HepG2 (cell line): ENCODE measurements at regions not wholly inside any gene's neighbourhood (a gene's known extent, or its start where the extent isn't known, plus 50 kb on each side); places are given as distances from the start of the nearest gene placed in this dataset.

Experiments used
- CBX2 ChIP-seq, 2 experiments: fragments of 200-600 bp in 1 of 2; sonication (generic); formaldehyde crosslinking in 1 of 2; IDR thresholded peaks; 2 replicates each; pipeline versions ENCODE4 v1.7.0 to v1.8.1; 2018 to 2022; ENCODE audit warnings: low read depth in 2 of 2, low read length in 1 of 2, mild to moderate bottlenecking in 1 of 2, missing genetic modification reagents in 1 of 2
- CEBPB ChIP-seq: IDR thresholded peaks from 2 replicates; pipeline ENCODE4 v1.6.1; 2011; ENCODE audit warnings: low read depth, low read length, improper control_type of control experiment, borderline replicate concordance
- CREM ChIP-seq, 2 experiments: sonication (generic) in 1 of 2; formaldehyde crosslinking in 1 of 2; IDR thresholded peaks; 2 replicates each; pipeline versions ENCODE4 v1.4.0 to v1.6.1; 2016 to 2020; ENCODE audit warnings: antibody characterized with exemption in 1 of 2, mild to moderate bottlenecking in 1 of 2, missing genetic modification reagents in 1 of 2
- KDM3A ChIP-seq: IDR thresholded peaks from 2 replicates; pipeline ENCODE4 v1.6.1; 2018; ENCODE audit warnings: low read depth, missing compliant biosample characterization
- MIER2 ChIP-seq: IDR thresholded peaks from 2 replicates; pipeline ENCODE4 v1.6.1; 2016; ENCODE audit warnings: missing biosample characterization, missing genetic modification reagents
- NFYB ChIP-seq: sonication (generic); formaldehyde crosslinking; IDR thresholded peaks from 2 replicates; pipeline ENCODE4 v1.4.0; 2020; ENCODE audit warnings: missing genetic modification reagents
- NR3C1 ChIP-seq: sonication (generic); formaldehyde crosslinking; IDR thresholded peaks from 2 replicates; pipeline ENCODE4 v1.4.0; 2020; ENCODE audit warnings: missing genetic modification reagents
- POLR2AphosphoS5 ChIP-seq: IDR thresholded peaks from 2 replicates; pipeline ENCODE4 v1.6.1; 2012; ENCODE audit warnings: low read depth, low read length
- TF ChIP-seq, protein P1 (sequence below): sonication (generic); formaldehyde crosslinking; IDR thresholded peaks from 2 replicates; pipeline ENCODE4 v1.5.0; 2020; ENCODE audit warnings: mild to moderate bottlenecking, missing genetic modification reagents, moderate library complexity
- TF ChIP-seq, protein P2 (sequence below): sonication (generic); formaldehyde crosslinking; IDR thresholded peaks from 2 replicates; pipeline ENCODE4 v1.5.1; 2020; ENCODE audit warnings: mild to moderate bottlenecking, missing genetic modification reagents, borderline replicate concordance
- TF ChIP-seq, protein P3 (sequence below): sonication (generic); formaldehyde crosslinking; IDR thresholded peaks from 2 replicates; pipeline ENCODE4 v1.4.0; 2020; ENCODE audit warnings: missing genetic modification reagents
- TF ChIP-seq, protein P4 (sequence below): sonication (generic); formaldehyde crosslinking; IDR thresholded peaks from 2 replicates; pipeline ENCODE4 v1.4.0; 2020; ENCODE audit warnings: missing genetic modification reagents, low read depth, mild to moderate bottlenecking, borderline replicate concordance
- TF ChIP-seq, protein P5 (sequence below): sonication (generic); formaldehyde crosslinking; IDR thresholded peaks from 2 replicates; pipeline ENCODE4 v1.4.0; 2020; ENCODE audit warnings: missing genetic modification reagents

DNA sequence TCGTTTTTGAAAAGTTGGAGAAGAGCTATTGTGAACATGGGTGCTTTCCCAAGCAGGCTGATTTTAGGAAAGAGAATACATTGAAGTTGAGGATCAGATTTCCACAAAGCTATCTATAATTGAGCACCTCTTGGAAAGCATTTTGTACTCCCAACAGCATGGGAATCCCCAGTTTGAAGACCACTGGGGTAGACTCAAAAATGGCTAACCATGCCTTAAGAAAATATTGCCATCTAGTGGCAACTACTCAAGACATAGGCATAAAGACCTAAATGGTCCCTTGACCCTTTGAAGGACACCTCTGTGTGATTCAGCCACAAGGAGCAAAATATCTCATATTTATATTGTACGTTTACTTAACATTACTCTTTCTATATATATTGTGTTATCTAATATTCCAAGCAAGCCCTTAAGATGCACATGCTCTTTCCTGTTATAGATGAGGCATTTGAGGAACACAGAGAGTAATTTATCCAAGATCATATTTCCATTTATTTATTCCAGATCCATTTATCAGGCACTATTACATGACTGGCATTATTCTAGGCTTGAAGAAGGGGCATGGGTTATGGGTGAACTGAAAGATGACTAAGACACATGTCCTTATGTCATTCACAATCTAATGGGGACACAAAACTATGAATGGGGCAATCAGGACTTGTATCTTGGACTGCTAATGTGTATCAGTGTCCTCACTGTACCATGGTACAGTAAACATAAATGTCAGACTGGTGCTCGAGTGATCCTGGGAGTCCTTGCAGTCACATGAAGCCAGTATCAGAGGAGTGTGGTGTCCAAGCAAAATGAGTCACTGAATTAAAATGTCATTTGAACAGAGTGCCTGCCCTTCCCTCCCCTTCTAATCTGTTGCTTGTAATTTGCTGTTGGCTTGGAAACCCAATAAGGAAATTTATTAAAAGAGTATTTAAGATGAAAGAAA, 121.0 kb upstream of the XPO1 start:
- TF ChIP-seq, protein P1, sequence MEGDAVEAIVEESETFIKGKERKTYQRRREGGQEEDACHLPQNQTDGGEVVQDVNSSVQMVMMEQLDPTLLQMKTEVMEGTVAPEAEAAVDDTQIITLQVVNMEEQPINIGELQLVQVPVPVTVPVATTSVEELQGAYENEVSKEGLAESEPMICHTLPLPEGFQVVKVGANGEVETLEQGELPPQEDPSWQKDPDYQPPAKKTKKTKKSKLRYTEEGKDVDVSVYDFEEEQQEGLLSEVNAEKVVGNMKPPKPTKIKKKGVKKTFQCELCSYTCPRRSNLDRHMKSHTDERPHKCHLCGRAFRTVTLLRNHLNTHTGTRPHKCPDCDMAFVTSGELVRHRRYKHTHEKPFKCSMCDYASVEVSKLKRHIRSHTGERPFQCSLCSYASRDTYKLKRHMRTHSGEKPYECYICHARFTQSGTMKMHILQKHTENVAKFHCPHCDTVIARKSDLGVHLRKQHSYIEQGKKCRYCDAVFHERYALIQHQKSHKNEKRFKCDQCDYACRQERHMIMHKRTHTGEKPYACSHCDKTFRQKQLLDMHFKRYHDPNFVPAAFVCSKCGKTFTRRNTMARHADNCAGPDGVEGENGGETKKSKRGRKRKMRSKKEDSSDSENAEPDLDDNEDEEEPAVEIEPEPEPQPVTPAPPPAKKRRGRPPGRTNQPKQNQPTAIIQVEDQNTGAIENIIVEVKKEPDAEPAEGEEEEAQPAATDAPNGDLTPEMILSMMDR = peak; percentile 69
- TF ChIP-seq CBX2 (IDR thresholded peaks at IDR 0.05; ENCODE audit: low read depth, low read length) = no peak
- TF ChIP-seq CBX2 (CRISPR knock-in tag; IDR thresholded peaks at IDR 0.05; ENCODE audit: low read depth) = no peak
- no peak for TF ChIP-seq CEBPB
- TF ChIP-seq, protein P2, sequence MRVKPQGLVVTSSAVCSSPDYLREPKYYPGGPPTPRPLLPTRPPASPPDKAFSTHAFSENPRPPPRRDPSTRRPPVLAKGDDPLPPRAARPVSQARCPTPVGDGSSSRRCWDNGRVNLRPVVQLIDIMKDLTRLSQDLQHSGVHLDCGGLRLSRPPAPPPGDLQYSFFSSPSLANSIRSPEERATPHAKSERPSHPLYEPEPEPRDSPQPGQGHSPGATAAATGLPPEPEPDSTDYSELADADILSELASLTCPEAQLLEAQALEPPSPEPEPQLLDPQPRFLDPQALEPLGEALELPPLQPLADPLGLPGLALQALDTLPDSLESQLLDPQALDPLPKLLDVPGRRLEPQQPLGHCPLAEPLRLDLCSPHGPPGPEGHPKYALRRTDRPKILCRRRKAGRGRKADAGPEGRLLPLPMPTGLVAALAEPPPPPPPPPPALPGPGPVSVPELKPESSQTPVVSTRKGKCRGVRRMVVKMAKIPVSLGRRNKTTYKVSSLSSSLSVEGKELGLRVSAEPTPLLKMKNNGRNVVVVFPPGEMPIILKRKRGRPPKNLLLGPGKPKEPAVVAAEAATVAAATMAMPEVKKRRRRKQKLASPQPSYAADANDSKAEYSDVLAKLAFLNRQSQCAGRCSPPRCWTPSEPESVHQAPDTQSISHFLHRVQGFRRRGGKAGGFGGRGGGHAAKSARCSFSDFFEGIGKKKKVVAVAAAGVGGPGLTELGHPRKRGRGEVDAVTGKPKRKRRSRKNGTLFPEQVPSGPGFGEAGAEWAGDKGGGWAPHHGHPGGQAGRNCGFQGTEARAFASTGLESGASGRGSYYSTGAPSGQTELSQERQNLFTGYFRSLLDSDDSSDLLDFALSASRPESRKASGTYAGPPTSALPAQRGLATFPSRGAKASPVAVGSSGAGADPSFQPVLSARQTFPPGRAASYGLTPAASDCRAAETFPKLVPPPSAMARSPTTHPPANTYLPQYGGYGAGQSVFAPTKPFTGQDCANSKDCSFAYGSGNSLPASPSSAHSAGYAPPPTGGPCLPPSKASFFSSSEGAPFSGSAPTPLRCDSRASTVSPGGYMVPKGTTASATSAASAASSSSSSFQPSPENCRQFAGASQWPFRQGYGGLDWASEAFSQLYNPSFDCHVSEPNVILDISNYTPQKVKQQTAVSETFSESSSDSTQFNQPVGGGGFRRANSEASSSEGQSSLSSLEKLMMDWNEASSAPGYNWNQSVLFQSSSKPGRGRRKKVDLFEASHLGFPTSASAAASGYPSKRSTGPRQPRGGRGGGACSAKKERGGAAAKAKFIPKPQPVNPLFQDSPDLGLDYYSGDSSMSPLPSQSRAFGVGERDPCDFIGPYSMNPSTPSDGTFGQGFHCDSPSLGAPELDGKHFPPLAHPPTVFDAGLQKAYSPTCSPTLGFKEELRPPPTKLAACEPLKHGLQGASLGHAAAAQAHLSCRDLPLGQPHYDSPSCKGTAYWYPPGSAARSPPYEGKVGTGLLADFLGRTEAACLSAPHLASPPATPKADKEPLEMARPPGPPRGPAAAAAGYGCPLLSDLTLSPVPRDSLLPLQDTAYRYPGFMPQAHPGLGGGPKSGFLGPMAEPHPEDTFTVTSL (CRISPR knock-in tag) = no peak
- TF ChIP-seq, protein P3, sequence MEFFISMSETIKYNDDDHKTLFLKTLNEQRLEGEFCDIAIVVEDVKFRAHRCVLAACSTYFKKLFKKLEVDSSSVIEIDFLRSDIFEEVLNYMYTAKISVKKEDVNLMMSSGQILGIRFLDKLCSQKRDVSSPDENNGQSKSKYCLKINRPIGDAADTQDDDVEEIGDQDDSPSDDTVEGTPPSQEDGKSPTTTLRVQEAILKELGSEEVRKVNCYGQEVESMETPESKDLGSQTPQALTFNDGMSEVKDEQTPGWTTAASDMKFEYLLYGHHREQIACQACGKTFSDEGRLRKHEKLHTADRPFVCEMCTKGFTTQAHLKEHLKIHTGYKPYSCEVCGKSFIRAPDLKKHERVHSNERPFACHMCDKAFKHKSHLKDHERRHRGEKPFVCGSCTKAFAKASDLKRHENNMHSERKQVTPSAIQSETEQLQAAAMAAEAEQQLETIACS (CRISPR knock-in tag) = no peak
- TF ChIP-seq POLR2AphosphoS5 = no peak
- TF ChIP-seq NR3C1 (CRISPR knock-in tag) = no peak
- no peak for TF ChIP-seq NFYB (CRISPR knock-in tag)
- TF ChIP-seq, protein P4, sequence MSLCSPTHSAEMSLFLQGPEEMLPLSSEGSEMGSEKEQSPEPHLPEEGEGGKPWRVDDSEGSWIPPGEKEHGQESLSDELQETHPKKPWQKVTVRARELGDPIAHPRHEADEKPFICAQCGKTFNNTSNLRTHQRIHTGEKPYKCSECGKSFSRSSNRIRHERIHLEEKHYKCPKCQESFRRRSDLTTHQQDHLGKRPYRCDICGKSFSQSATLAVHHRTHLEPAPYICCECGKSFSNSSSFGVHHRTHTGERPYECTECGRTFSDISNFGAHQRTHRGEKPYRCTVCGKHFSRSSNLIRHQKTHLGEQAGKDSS (CRISPR knock-in tag) = no peak
- no peak for TF ChIP-seq KDM3A
- no peak for TF ChIP-seq MIER2 (CRISPR knock-in tag)
- TF ChIP-seq, protein P5, sequence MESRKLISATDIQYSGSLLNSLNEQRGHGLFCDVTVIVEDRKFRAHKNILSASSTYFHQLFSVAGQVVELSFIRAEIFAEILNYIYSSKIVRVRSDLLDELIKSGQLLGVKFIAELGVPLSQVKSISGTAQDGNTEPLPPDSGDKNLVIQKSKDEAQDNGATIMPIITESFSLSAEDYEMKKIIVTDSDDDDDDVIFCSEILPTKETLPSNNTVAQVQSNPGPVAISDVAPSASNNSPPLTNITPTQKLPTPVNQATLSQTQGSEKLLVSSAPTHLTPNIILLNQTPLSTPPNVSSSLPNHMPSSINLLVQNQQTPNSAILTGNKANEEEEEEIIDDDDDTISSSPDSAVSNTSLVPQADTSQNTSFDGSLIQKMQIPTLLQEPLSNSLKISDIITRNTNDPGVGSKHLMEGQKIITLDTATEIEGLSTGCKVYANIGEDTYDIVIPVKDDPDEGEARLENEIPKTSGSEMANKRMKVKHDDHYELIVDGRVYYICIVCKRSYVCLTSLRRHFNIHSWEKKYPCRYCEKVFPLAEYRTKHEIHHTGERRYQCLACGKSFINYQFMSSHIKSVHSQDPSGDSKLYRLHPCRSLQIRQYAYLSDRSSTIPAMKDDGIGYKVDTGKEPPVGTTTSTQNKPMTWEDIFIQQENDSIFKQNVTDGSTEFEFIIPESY = no peak
- no peak for TF ChIP-seq CREM (IDR thresholded peaks at IDR 0.05)
- no peak for TF ChIP-seq CREM (CRISPR knock-in tag; IDR thresholded peaks at IDR 0.05)
